NT2/D1 (cell line): ENCODE measurements at regions not wholly inside any gene's neighbourhood (a gene's known extent, or its start where the extent isn't known, plus 50 kb on each side); places are given as distances from the start of the nearest gene placed in this dataset.

ENCODE experiments used
- YY1 ChIP-seq: IDR thresholded peaks from 2 replicates; pipeline ENCODE4 v1.6.1; 2011; ENCODE audit not compliant: insufficient read length, insufficient read depth
- ZNF274 ChIP-seq: IDR thresholded peaks from 2 replicates; pipeline ENCODE4 v1.6.1; 2011; ENCODE audit warnings: mild to moderate bottlenecking, low read depth, low read length

- no peak for TF ChIP-seq YY1
- no peak for TF ChIP-seq ZNF274
Observed at GRCh38 chr15:62636823-62637573, 405.5 kb upstream of the TPM1 start.
